A549 (cell line): ENCODE measurements at regions not wholly inside any gene's neighbourhood (a gene's known extent, or its start where the extent isn't known, plus 50 kb on each side); places are given as distances from the start of the nearest gene placed in this dataset.
A peak's percentile ranks its signal among the peaks of the same experiment; 100 is the strongest.

Source experiments
- ATAC-seq, 2 experiments: fragments of 200-7000 bp in 1 of 2; fragments of >200 bp in 1 of 2; cut with Nextera tagmentation in 1 of 2; cut with Tn5 transposase in 1 of 2; 3 replicates each; pipeline versions ENCODE4 v1.8.0 to v1.9.1; 2018 to 2020; ENCODE audit warnings: mild to moderate bottlenecking in 1 of 2, moderate library complexity in 1 of 2
- CTCF ChIA-PET: fragments of 300-600 bp; sonication (Branson Sonifier 250); formaldehyde crosslinking; extraction: SDS; loops from one replicate; lab custom pipeline; 2021; ENCODE audit warnings: antibody characterized with exemption, inconsistent platforms; lab: Yijun Ruan, JAX
- POLR2A ChIA-PET: fragments of 350-600 bp; formaldehyde crosslinking; extraction: SDS; loops from one replicate; lab custom pipeline; 2021; ENCODE audit warnings: antibody characterized with exemption, inconsistent platforms; lab: Yijun Ruan, JAX
- DNase-seq, 2 experiments: peaks; one replicate each; pipeline versions ENCODE4 v3.0.0 to v3.0.0-alpha.2; 2011 to 2016; ENCODE audit warnings: low read depth in 1 of 2, low spot score in 1 of 2
- FAIRE-seq: peaks from 2 replicates; lab custom pipeline; 2011; peaks lifted over from hg19 to GRCh38; lab: Jason Lieb, UNC
- H3K27ac ChIP-seq, 2 experiments: fragments of >200 bp; sonication (Bioruptor Twin); formaldehyde crosslinking; 3 replicates each; pipeline ENCODE4 v1.5.1; 2016 to 2017
- H3K4me1 ChIP-seq: fragments of >200 bp; sonication (Bioruptor Twin); formaldehyde crosslinking; 3 replicates; pipeline ENCODE4 v1.6.1; 2016
- H3K4me2 ChIP-seq: fragments of >200 bp; sonication (Bioruptor Twin); formaldehyde crosslinking; 3 replicates; pipeline ENCODE4 v1.6.1; 2016
- H3K4me3 ChIP-seq: fragments of >200 bp; sonication (Bioruptor Twin); formaldehyde crosslinking; 3 replicates; pipeline ENCODE4 v1.5.1; 2016
- H3K9me3 ChIP-seq: fragments of >200 bp; sonication (Bioruptor Twin); formaldehyde crosslinking; 3 replicates; pipeline ENCODE4 v1.6.1; 2016
- CBX8 ChIP-seq: fragments of 200-600 bp; sonication (generic); IDR thresholded peaks from 2 replicates; pipeline ENCODE4 v1.6.1; 2016
- EHMT2 ChIP-seq: fragments of 200-600 bp; sonication (generic); IDR thresholded peaks from 2 replicates; pipeline ENCODE4 v1.6.1; 2016; ENCODE audit warnings: antibody characterized with exemption, low read depth, mild to moderate bottlenecking, moderate library complexity
- EP300 ChIP-seq, 2 experiments: fragments of >200 bp; sonication (Bioruptor Twin); formaldehyde crosslinking; IDR thresholded peaks; 2 replicates in 1 of 2; 3 replicates in 1 of 2; pipeline ENCODE4 v1.6.1; 2016 to 2017
- FOSB ChIP-seq: fragments of 250-450 bp; sonication (Bioruptor Pico); IDR thresholded peaks from 2 replicates; pipeline ENCODE4 v1.5.0; 2020; ENCODE audit warnings: mild to moderate bottlenecking, moderate library complexity
- HDAC2 ChIP-seq: fragments of 200-600 bp; sonication (generic); IDR thresholded peaks from 2 replicates; pipeline ENCODE4 v1.6.1; 2016
- HMGXB4 ChIP-seq: fragments of 250-450 bp; sonication (Bioruptor Pico); IDR thresholded peaks from 2 replicates; pipeline ENCODE4 v1.5.0; 2021; ENCODE audit warnings: mild to moderate bottlenecking, moderate library complexity, borderline replicate concordance
- HOXA7 ChIP-seq: fragments of 250-450 bp; sonication (Bioruptor Pico); IDR thresholded peaks from 2 replicates; pipeline ENCODE4 v1.5.0; 2020; ENCODE audit warnings: mild to moderate bottlenecking, moderate library complexity
- HOXB13 ChIP-seq: fragments of 250-450 bp; sonication (Bioruptor Pico); IDR thresholded peaks from 2 replicates; pipeline ENCODE4 v1.5.0; 2020; ENCODE audit warnings: low read depth, mild to moderate bottlenecking, moderate library complexity
- HOXB5 ChIP-seq: fragments of 250-450 bp; sonication (Bioruptor Pico); IDR thresholded peaks from 2 replicates; pipeline ENCODE4 v1.5.0; 2020; ENCODE audit warnings: mild to moderate bottlenecking, moderate library complexity
- JUN ChIP-seq, 2 experiments: fragments of >200 bp; sonication (Bioruptor Twin); formaldehyde crosslinking; IDR thresholded peaks; 2 replicates in 1 of 2; 3 replicates in 1 of 2; pipeline ENCODE4 v1.6.1; 2016 to 2017
- JUNB ChIP-seq: fragments of >200 bp; sonication (Bioruptor Twin); formaldehyde crosslinking; IDR thresholded peaks from 2 replicates; pipeline ENCODE4 v1.6.1; 2016
- KDM1A ChIP-seq: fragments of 200-600 bp; sonication (generic); IDR thresholded peaks from 2 replicates; pipeline ENCODE4 v1.6.1; 2016; ENCODE audit warnings: low read depth, mild to moderate bottlenecking
- MAFK ChIP-seq: fragments of 450-650 bp; IDR thresholded peaks from 2 replicates; pipeline ENCODE4 v1.6.1; 2014; ENCODE audit not compliant: partially characterized antibody
- MAZ ChIP-seq: fragments of 150-350 bp; IDR thresholded peaks from 2 replicates; pipeline ENCODE4 v1.6.1; 2014; ENCODE audit warnings: antibody characterized with exemption, low read depth, low read length, borderline replicate concordance
- MYC ChIP-seq: IDR thresholded peaks from 2 replicates; pipeline ENCODE4 v1.6.1; 2012; ENCODE audit warnings: mild to moderate bottlenecking, inconsistent platforms, low read length, improper control_type of control experiment, borderline replicate concordance
- NPAS2 ChIP-seq: fragments of 250-450 bp; sonication (Bioruptor Pico); IDR thresholded peaks from 2 replicates; pipeline ENCODE4 v1.8.0; 2022; ENCODE audit warnings: mild to moderate bottlenecking, moderate library complexity, borderline replicate concordance
- NR3C1 ChIP-seq: fragments of >200 bp; sonication (Bioruptor Twin); formaldehyde crosslinking; IDR thresholded peaks from 3 replicates; pipeline ENCODE4 v1.6.1; 2017
- POLR2A ChIP-seq: IDR thresholded peaks from 2 replicates; pipeline ENCODE4 v1.6.1; 2012; ENCODE audit warnings: mild to moderate bottlenecking, low read length
- RAD21 ChIP-seq, 2 experiments: fragments of >200 bp in 1 of 2; sonication (Bioruptor Twin) in 1 of 2; formaldehyde crosslinking in 1 of 2; IDR thresholded peaks in 1 of 2; conservative IDR thresholded peaks in 1 of 2; 2 replicates in 1 of 2; 3 replicates in 1 of 2; pipeline ENCODE4 v1.6.1; 2012 to 2018; ENCODE audit warnings: inconsistent platforms in 1 of 2
- RARB ChIP-seq: fragments of 250-450 bp; sonication (Bioruptor Pico); IDR thresholded peaks from 2 replicates; pipeline ENCODE4 v1.8.0; 2021; ENCODE audit warnings: mild to moderate bottlenecking, moderate library complexity
- REST ChIP-seq: fragments of 200-600 bp; sonication (generic); IDR thresholded peaks from 2 replicates; pipeline ENCODE4 v1.6.1; 2016; ENCODE audit warnings: antibody characterized with exemption, mild to moderate bottlenecking, moderate library complexity
- RFX5 ChIP-seq: fragments of 450-650 bp; IDR thresholded peaks from 2 replicates; pipeline ENCODE4 v1.7.1; 2014; ENCODE audit warnings: antibody characterized with exemption, mild to moderate bottlenecking, moderate library complexity
- SMC3 ChIP-seq: fragments of >200 bp; sonication (Bioruptor Twin); formaldehyde crosslinking; IDR thresholded peaks from 3 replicates; pipeline ENCODE4 v1.6.1; 2018; ENCODE audit warnings: inconsistent platforms
- USF2 ChIP-seq: fragments of 450-650 bp; IDR thresholded peaks from 2 replicates; pipeline ENCODE4 v1.6.1; 2014; ENCODE audit warnings: antibody characterized with exemption
- ZC3H11A ChIP-seq: fragments of 450-650 bp; IDR thresholded peaks from 2 replicates; pipeline ENCODE4 v1.6.1; 2014; ENCODE audit warnings: antibody characterized with exemption, mild to moderate bottlenecking
- WGBS: methylation state at CpG from one replicate; pipeline ENCODE4 v1.1.6; 2017; ENCODE audit errors: missing lambda C conversion rate; 5-methylcytosine and 5-hydroxymethylcytosine counted together

- TF ChIP-seq USF2 (no peak), MYC (no peak), RARB (CRISPR knock-in tag) (no peak), SMC3 (no peak), POLR2A (no peak), JUN (IDR thresholded peaks at IDR 0.05) (no peak)
Measured at GRCh38 chr3:102094506-102094905, 245.2 kb downstream of the NFKBIZ start (continued).

GRCh38 chr3:102095383-102095782 is 246.1 kb downstream of the NFKBIZ start:
- WGBS, result 89% methylated on average over 1 of the region's 1 CpG
- H3K4me3 ChIP-seq, result no peak overlapping the region
- no peak for DNase-seq
- H3K27ac ChIP-seq, result peak overlapping the region in 1 of 2 experiments; percentile 49; a peak in 3 of 6 replicates
- TF ChIP-seq KDM1A, result no peak
- TF ChIP-seq USF2, result no peak
- TF ChIP-seq HOXA7 (CRISPR knock-in tag), result no peak
- CTCF ChIA-PET, result interaction anchor here (0.7 to 1.2 kb wide), 2 partner anchors 9 to 133 kb away, joined by 3 read pairs; no protein-coding TSS in a partner anchor
- peaks cover 15% of the 10 kb centered on the region for H3K4me1 ChIP-seq
- H3K4me2 ChIP-seq, result no peak overlapping the region
- no peak for ATAC-seq
- FAIRE-seq, result no peak
- POLR2A ChIA-PET, result no interaction called here
- H3K9me3 ChIP-seq, result no peaks in the 10 kb centered on the region

GRCh38 chr3:102096066-102096465 is 246.8 kb downstream of the NFKBIZ start:
- DNase-seq (no peak), FAIRE-seq (no peak), ATAC-seq (no peak)
- Histone ChIP-seq H3K4me2 (no peak overlapping the region), H3K27ac (no peak overlapping the region), H3K4me1 (peaks cover 9% of the 10 kb centered on the region), H3K4me3 (no peak overlapping the region), H3K9me3 (no peaks in the 10 kb centered on the region)
- TF ChIP-seq HOXB5 (CRISPR knock-in tag) (no peak), EHMT2 (no peak), NPAS2 (no peak), SMC3 (no peak)
- CTCF ChIA-PET, result no interaction called here
- POLR2A ChIA-PET, result no interaction called here
- 65% methylated on average over 2 of the region's 2 CpGs for WGBS

GRCh38 chr3:102098130-102098885 is 249.0 kb downstream of the NFKBIZ start:
- POLR2A ChIA-PET, result no interaction called here
- ATAC-seq (no peak), DNase-seq (no peak), FAIRE-seq (no peak)
- WGBS, result 65% methylated on average over 3 of the region's 3 CpGs
- H3K4me3 ChIP-seq, result no peak overlapping the region
- CTCF ChIA-PET, result interaction anchor here (0.8 to 1.1 kb wide), 2 partner anchors 127 to 130 kb away, joined by 3 read pairs; no protein-coding TSS in a partner anchor
- no peak overlapping the region for H3K4me2 ChIP-seq
- no peaks in the 10 kb centered on the region for H3K9me3 ChIP-seq
- H3K27ac ChIP-seq, result peak overlapping the region in 1 of 2 experiments; percentile 27; a peak in 1 of 6 replicates
- peaks cover 15% of the 10 kb centered on the region for H3K4me1 ChIP-seq
- TF ChIP-seq FOSB (CRISPR knock-in tag), result no peak
- no peak for TF ChIP-seq RAD21 (conservative IDR thresholded peaks at IDR 0.05 in 1 of 2, IDR thresholded peaks at IDR 0.05 in 1 of 2)
- no peak for TF ChIP-seq RFX5
- no peak for TF ChIP-seq JUNB
- no peak for TF ChIP-seq MAZ
- TF ChIP-seq HMGXB4 (CRISPR knock-in tag), result no peak
- TF ChIP-seq MAFK, result no peak
- TF ChIP-seq EP300 (IDR thresholded peaks at IDR 0.05), result no peak
- no peak for TF ChIP-seq POLR2A
- TF ChIP-seq NR3C1, result no peak
- TF ChIP-seq HDAC2, result no peak
- TF ChIP-seq REST, result no peak
- TF ChIP-seq ZC3H11A, result no peak
- TF ChIP-seq HOXB13 (CRISPR knock-in tag), result no peak
- TF ChIP-seq CBX8, result no peak
